Mesenchymal stem cell (in vitro differentiated cells and primary cell): ENCODE measurements at regions not wholly inside any gene's neighbourhood (a gene's known extent, or its start where the extent isn't known, plus 50 kb on each side); places are given as distances from the start of the nearest gene placed in this dataset.
A peak's percentile ranks its signal among the peaks of the same experiment; 100 is the strongest.

Source experiments
- DNase-seq: peaks from one replicate; pipeline ENCODE4 v3.0.0-alpha.2; 2013
- H2AFZ ChIP-seq: one replicate; pipeline ENCODE4 v1.6.1; 2013; ENCODE audit warnings: low read depth, mild to moderate bottlenecking, control low read depth, inconsistent platforms, low read length, moderate library complexity
- H2AK5ac ChIP-seq: 2 replicates; pipeline ENCODE4 v1.6.1; 2013; ENCODE audit warnings: low read length, moderate library complexity, mild to moderate bottlenecking, inconsistent platforms; ENCODE audit not compliant: severe bottlenecking
- H2BK120ac ChIP-seq: one replicate; pipeline ENCODE4 v1.6.1; 2013; ENCODE audit warnings: low read depth, mild to moderate bottlenecking, inconsistent platforms, low read length, moderate library complexity
- H2BK12ac ChIP-seq, 2 experiments: one replicate each; pipeline ENCODE4 v1.6.1; 2013; ENCODE audit warnings: inconsistent platforms in 2 of 2, low read length in 2 of 2, mild to moderate bottlenecking in 2 of 2, moderate library complexity in 2 of 2, control low read depth in 1 of 2
- H2BK15ac ChIP-seq: one replicate; pipeline ENCODE4 v1.6.1; 2013; ENCODE audit warnings: mild to moderate bottlenecking, low read depth, inconsistent platforms; ENCODE audit not compliant: poor library complexity, severe bottlenecking
- H2BK5ac ChIP-seq: 2 replicates; pipeline ENCODE4 v1.6.1; 2013; ENCODE audit warnings: low read depth, mild to moderate bottlenecking, low read length, control low read depth, inconsistent platforms; ENCODE audit not compliant: poor library complexity, severe bottlenecking
- H3K14ac ChIP-seq, 2 experiments: one replicate each; pipeline ENCODE4 v1.6.1; 2013; ENCODE audit warnings: inconsistent platforms in 2 of 2, low read length in 2 of 2, control low read depth in 1 of 2, mild to moderate bottlenecking in 1 of 2, moderate library complexity in 1 of 2
- H3K18ac ChIP-seq, 2 experiments: one replicate each; pipeline ENCODE4 v1.6.1; 2013; ENCODE audit warnings: inconsistent platforms in 2 of 2, low read length in 2 of 2, control low read depth in 1 of 2, low read depth in 1 of 2, mild to moderate bottlenecking in 1 of 2
- H3K23ac ChIP-seq, 2 experiments: one replicate each; pipeline ENCODE4 v1.6.1; 2013; ENCODE audit warnings: inconsistent platforms in 2 of 2, low read length in 2 of 2, mild to moderate bottlenecking in 2 of 2, moderate library complexity in 2 of 2, control low read depth in 1 of 2
- H3K27ac ChIP-seq: 2 replicates; pipeline ENCODE4 v1.5.1; 2013; ENCODE audit warnings: mild to moderate bottlenecking, moderate library complexity, low read length, control low read depth, inconsistent platforms; ENCODE audit not compliant: poor library complexity, severe bottlenecking
- H3K27me3 ChIP-seq, 2 experiments: 2 replicates each; pipeline versions ENCODE4 v1.6.1 to v1.7.0; 2013; ENCODE audit warnings: low read length in 2 of 2, mild to moderate bottlenecking in 2 of 2, moderate library complexity in 2 of 2, control low read depth in 1 of 2, inconsistent platforms in 1 of 2; ENCODE audit not compliant: control insufficient read depth in 1 of 2, insufficient read depth in 1 of 2
- H3K36me3 ChIP-seq, 2 experiments: 2 replicates each; pipeline versions ENCODE4 v1.6.1 to v1.7.0; 2013; ENCODE audit warnings: low read length in 2 of 2, control low read depth in 1 of 2, inconsistent platforms in 1 of 2, low read depth in 1 of 2, mild to moderate bottlenecking in 1 of 2; ENCODE audit not compliant: insufficient read depth in 2 of 2, control insufficient read depth in 1 of 2
- H3K4ac ChIP-seq, 2 experiments: one replicate each; pipeline ENCODE4 v1.6.1; 2013; ENCODE audit warnings: inconsistent platforms in 2 of 2, low read length in 2 of 2, mild to moderate bottlenecking in 2 of 2, moderate library complexity in 2 of 2, control low read depth in 1 of 2, low read depth in 1 of 2
- H3K4me1 ChIP-seq: 2 replicates; pipeline ENCODE4 v1.6.1; 2013; ENCODE audit warnings: low read depth, low read length, control low read depth; ENCODE audit not compliant: control insufficient read depth, insufficient read depth
- H3K4me2 ChIP-seq: 2 replicates; pipeline ENCODE4 v1.6.1; 2013; ENCODE audit warnings: low read length, mild to moderate bottlenecking, inconsistent platforms; ENCODE audit not compliant: poor library complexity, severe bottlenecking
- H3K4me3 ChIP-seq, 2 experiments: 2 replicates each; pipeline versions ENCODE4 v1.5.1 to v1.7.0; 2013; ENCODE audit warnings: low read length in 2 of 2, mild to moderate bottlenecking in 2 of 2, control low read depth in 1 of 2, low read depth in 1 of 2; ENCODE audit not compliant: insufficient read depth in 1 of 2
- H3K79me1 ChIP-seq: replicated peaks from 2 replicates; pipeline ENCODE4 v1.6.1; 2013; ENCODE audit warnings: mild to moderate bottlenecking, control low read depth, low read length, inconsistent platforms; ENCODE audit not compliant: poor library complexity, severe bottlenecking
- H3K9ac ChIP-seq: 2 replicates; pipeline ENCODE4 v1.7.0; 2013; ENCODE audit warnings: mild to moderate bottlenecking, low read length, moderate library complexity
- H3K9me3 ChIP-seq: 2 replicates; pipeline ENCODE4 v1.7.0; 2013; ENCODE audit warnings: mild to moderate bottlenecking, low read length; ENCODE audit not compliant: control insufficient read depth
- H4K8ac ChIP-seq: one replicate; pipeline ENCODE4 v1.6.1; 2013; ENCODE audit warnings: inconsistent platforms, mild to moderate bottlenecking, low read length, moderate library complexity
- H4K91ac ChIP-seq: one replicate; pipeline ENCODE4 v1.6.1; 2013; ENCODE audit warnings: mild to moderate bottlenecking, low read length, inconsistent platforms
- WGBS: methylation state at CpG from one replicate; pipeline ENCODE4 v1.1.7; 2013; ENCODE audit warnings: mixed read lengths; 5-methylcytosine and 5-hydroxymethylcytosine counted together

- Histone ChIP-seq H2BK12ac (peak overlapping the region; percentile 99 to 100), H2AK5ac (no peak overlapping the region), H3K18ac (peak overlapping the region; percentile 99 to 100), H3K9ac (no peak overlapping the region), H2BK120ac (peak overlapping the region; percentile 96), H3K27ac (no peak overlapping the region), H4K8ac (peak overlapping the region; percentile 98), H2AFZ (no peak overlapping the region), H3K9me3 (no peaks in the 10 kb centered on the region), H3K36me3 (no peaks in the 10 kb centered on the region), H3K4me2 (no peak overlapping the region), H3K4me3 (peak overlapping the region in 1 of 2 experiments; percentile 64), H3K4me1 (peaks cover 3% of the 10 kb centered on the region), H3K4ac (peak overlapping the region; percentile 96 to 100), H3K23ac (peak overlapping the region in 1 of 2 experiments; percentile 47), H3K79me1 (no peaks in the 10 kb centered on the region), H3K14ac (no peak overlapping the region), H2BK15ac (no peak overlapping the region), H3K27me3 (peaks cover 71 to 91% of the 10 kb centered on the region in 2 experiments), H4K91ac (peak overlapping the region; percentile 99), H2BK5ac (no peak overlapping the region)
- DNase-seq: peak; percentile 96
- 2% methylated on average over 3 of the region's 7 CpGs for WGBS
Observed at GRCh38 chr16:86298758-86299134, 211.6 kb upstream of the FOXF1 start.

- Histone ChIP-seq H3K27ac (no peak overlapping the region), H3K23ac (no peak overlapping the region), H3K27me3 (peaks cover 68 to 83% of the 10 kb centered on the region in 2 experiments), H3K79me1 (no peaks in the 10 kb centered on the region), H2AFZ (no peak overlapping the region), H4K8ac (peak overlapping the region; percentile 96), H2BK5ac (no peak overlapping the region), H3K9me3 (no peaks in the 10 kb centered on the region), H3K4ac (peak overlapping the region; percentile 61 to 72), H2BK12ac (peak overlapping the region; percentile 98 to 99), H3K18ac (peak overlapping the region; percentile 40 to 81), H3K14ac (peak overlapping the region in 1 of 2 experiments; percentile 88), H2BK120ac (peak overlapping the region; percentile 58), H3K4me2 (no peak overlapping the region), H3K4me1 (peaks cover 3% of the 10 kb centered on the region), H3K36me3 (no peaks in the 10 kb centered on the region), H4K91ac (peak overlapping the region; percentile 92), H2AK5ac (no peak overlapping the region), H3K4me3 (no peak overlapping the region), H2BK15ac (peak overlapping the region; percentile 12), H3K9ac (no peak overlapping the region)
- DNase-seq: peak; percentile 43
- WGBS: 65% methylated on average over 15 of the region's 18 CpGs
Observed at GRCh38 chr16:86299882-86300610, 210.3 kb upstream of the FOXF1 start.

- Histone ChIP-seq H3K4me1 (peaks cover 3% of the 10 kb centered on the region), H3K23ac (no peak overlapping the region), H2BK5ac (no peak overlapping the region), H4K91ac (peak overlapping the region; percentile 98), H2AFZ (peak overlapping the region; percentile 46), H2BK12ac (peak overlapping the region; percentile 87 to 94), H2AK5ac (no peak overlapping the region), H3K4me3 (no peak overlapping the region), H3K27ac (no peak overlapping the region), H3K9me3 (no peaks in the 10 kb centered on the region), H3K14ac (peak overlapping the region in 1 of 2 experiments; percentile 87), H2BK15ac (peak overlapping the region; percentile 96), H3K79me1 (no peaks in the 10 kb centered on the region), H4K8ac (peak overlapping the region; percentile 99), H3K18ac (peak overlapping the region; percentile 92 to 97), H3K27me3 (peaks cover 65 to 82% of the 10 kb centered on the region in 2 experiments), H2BK120ac (peak overlapping the region; percentile 99), H3K9ac (no peak overlapping the region), H3K4ac (peak overlapping the region; percentile 92 to 96), H3K36me3 (no peaks in the 10 kb centered on the region), H3K4me2 (no peak overlapping the region)
- WGBS: 3% methylated on average over 19 of the region's 20 CpGs
- peak; percentile 90 for DNase-seq
Observed at GRCh38 chr16:86300746-86301481, 209.4 kb upstream of the FOXF1 start.
